Esophagus squamous epithelium (tissue), 4 donors: ENCODE measurements at regions not wholly inside any gene's neighbourhood (a gene's known extent, or its start where the extent isn't known, plus 50 kb on each side); places are given as distances from the start of the nearest gene placed in this dataset.

Source experiments
- POLR2A ChIP-seq, 4 donors: fragments of 450-650 bp; IDR thresholded peaks; one replicate each; pipeline ENCODE4 v1.6.1; 2017; ENCODE audit warnings: antibody characterized with exemption in 4 of 4, mild to moderate bottlenecking in 4 of 4, moderate library complexity in 3 of 4
- TF ChIP-seq, protein P1 (sequence below), 6 experiments: fragments of 450-650 bp in 4 of 6; fragments of 200-600 bp in 2 of 6; sonication (generic) in 2 of 6; IDR thresholded peaks; one replicate each; pipeline ENCODE4 v1.5.1; 2016 to 2019; ENCODE audit warnings: antibody characterized with exemption in 6 of 6, mild to moderate bottlenecking in 4 of 6, moderate library complexity in 4 of 6

DNA sequence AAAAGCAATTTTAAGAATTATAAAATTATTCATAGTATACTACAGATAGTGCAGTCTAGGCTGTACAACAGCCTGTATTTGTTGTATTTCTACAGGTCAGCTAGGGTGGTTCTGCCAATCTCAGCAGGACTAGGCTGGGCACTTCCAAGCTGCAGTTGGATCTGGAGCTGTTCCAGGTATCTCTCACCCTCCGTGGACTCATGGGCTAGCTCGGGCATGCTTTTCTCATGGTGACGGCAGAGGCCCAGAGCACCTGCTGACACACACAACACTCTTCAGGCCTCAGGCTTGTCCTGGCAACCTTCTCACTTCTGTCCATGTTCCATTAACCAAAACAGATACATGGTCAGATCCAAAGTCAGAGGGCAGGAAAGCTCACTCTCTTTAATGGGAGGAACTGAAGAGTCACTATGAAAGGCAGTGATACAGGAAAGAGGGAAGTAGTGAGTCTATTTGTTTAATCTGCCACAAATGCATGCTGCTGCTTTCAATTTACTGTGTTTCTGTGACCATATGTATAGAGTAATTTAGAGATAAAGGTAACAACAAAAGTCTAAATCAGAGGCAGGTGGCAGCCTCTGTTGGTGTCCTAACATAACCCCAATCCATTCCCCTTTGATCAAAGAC, 462.4 kb upstream of the ACVR2A start:
- TF ChIP-seq, protein P1, sequence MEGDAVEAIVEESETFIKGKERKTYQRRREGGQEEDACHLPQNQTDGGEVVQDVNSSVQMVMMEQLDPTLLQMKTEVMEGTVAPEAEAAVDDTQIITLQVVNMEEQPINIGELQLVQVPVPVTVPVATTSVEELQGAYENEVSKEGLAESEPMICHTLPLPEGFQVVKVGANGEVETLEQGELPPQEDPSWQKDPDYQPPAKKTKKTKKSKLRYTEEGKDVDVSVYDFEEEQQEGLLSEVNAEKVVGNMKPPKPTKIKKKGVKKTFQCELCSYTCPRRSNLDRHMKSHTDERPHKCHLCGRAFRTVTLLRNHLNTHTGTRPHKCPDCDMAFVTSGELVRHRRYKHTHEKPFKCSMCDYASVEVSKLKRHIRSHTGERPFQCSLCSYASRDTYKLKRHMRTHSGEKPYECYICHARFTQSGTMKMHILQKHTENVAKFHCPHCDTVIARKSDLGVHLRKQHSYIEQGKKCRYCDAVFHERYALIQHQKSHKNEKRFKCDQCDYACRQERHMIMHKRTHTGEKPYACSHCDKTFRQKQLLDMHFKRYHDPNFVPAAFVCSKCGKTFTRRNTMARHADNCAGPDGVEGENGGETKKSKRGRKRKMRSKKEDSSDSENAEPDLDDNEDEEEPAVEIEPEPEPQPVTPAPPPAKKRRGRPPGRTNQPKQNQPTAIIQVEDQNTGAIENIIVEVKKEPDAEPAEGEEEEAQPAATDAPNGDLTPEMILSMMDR (IDR thresholded peaks at IDR 0.05): no peak
- no peak for TF ChIP-seq POLR2A (IDR thresholded peaks at IDR 0.05)
